HG03060 (cell line): ENCODE measurements at regions not wholly inside any gene's neighbourhood (a gene's known extent, or its start where the extent isn't known, plus 50 kb on each side); places are given as distances from the start of the nearest gene placed in this dataset.
"Not testable (repeated sequence)": the region's sequence is repeated elsewhere in the genome, so short reads cannot be mapped to it uniquely, and the experiment has no call there.

ENCODE experiments used
- ATAC-seq: cut with Tn5 transposase; IDR thresholded peaks from one replicate; pipeline ENCODE4 v1.9.1; 2021; ENCODE audit warnings: low read depth, moderate number of reproducible peaks; ENCODE audit not compliant: unreplicated experiment

- ATAC-seq = no peak
These were observed 166.6 kb upstream of the SPRED2 start for GRCh38 chr2:65598996-65599395.

- no peak for ATAC-seq
These were observed 165.9 kb upstream of the SPRED2 start for GRCh38 chr2:65598264-65598663.

- ATAC-seq = no peak
These were observed 163.2 kb upstream of the SPRED2 start for GRCh38 chr2:65595630-65596029.

- ATAC-seq = no peak
These were observed 161.8 kb upstream of the SPRED2 start for GRCh38 chr2:65594150-65594549.

GRCh38 chr2:65589667-65590066, 157.3 kb upstream of the SPRED2 start:
- no peak for ATAC-seq

GRCh38 chr2:65587779-65588178, 155.4 kb upstream of the SPRED2 start:
- ATAC-seq = no peak

GRCh38 chr2:65586516-65586915, 154.1 kb upstream of the SPRED2 start:
- no peak for ATAC-seq

- ATAC-seq = no peak
These were observed 150.7 kb upstream of the SPRED2 start for GRCh38 chr2:65583061-65583460.

- ATAC-seq = no peak
These were observed 150.0 kb upstream of the SPRED2 start for GRCh38 chr2:65582364-65582763.

GRCh38 chr2:65580824-65581223, 148.4 kb upstream of the SPRED2 start:
- ATAC-seq = no peak

- no peak for ATAC-seq
These were observed 147.3 kb upstream of the SPRED2 start for GRCh38 chr2:65579506-65580235.

- ATAC-seq = no peak
These were observed 145.3 kb upstream of the SPRED2 start for GRCh38 chr2:65577654-65578053.

- ATAC-seq = no peak
These were observed 144.6 kb upstream of the SPRED2 start for GRCh38 chr2:65576861-65577601.

- no peak for ATAC-seq
These were observed 143.9 kb upstream of the SPRED2 start for GRCh38 chr2:65576278-65576677.

- ATAC-seq = no peak
These were observed 142.6 kb upstream of the SPRED2 start for GRCh38 chr2:65574993-65575392.

GRCh38 chr2:65568656-65569440, 136.4 kb upstream of the SPRED2 start:
- not testable (repeated sequence) for ATAC-seq

GRCh38 chr2:65566617-65567016, 134.2 kb upstream of the SPRED2 start:
- ATAC-seq = no peak

GRCh38 chr2:65565681-65566080, 133.3 kb upstream of the SPRED2 start:
- no peak for ATAC-seq

- ATAC-seq = no peak
These were observed 131.9 kb upstream of the SPRED2 start for GRCh38 chr2:65564299-65564698.

GRCh38 chr2:65562890-65563289, 130.5 kb upstream of the SPRED2 start:
- ATAC-seq = no peak

GRCh38 chr2:65558743-65559142, 126.3 kb upstream of the SPRED2 start:
- ATAC-seq = no peak
